ENCODE measurements at regions not wholly inside any gene's neighbourhood (a gene's known extent, or its start where the extent isn't known, plus 50 kb on each side); places are given as distances from the start of the nearest gene placed in this dataset.

DNA sequence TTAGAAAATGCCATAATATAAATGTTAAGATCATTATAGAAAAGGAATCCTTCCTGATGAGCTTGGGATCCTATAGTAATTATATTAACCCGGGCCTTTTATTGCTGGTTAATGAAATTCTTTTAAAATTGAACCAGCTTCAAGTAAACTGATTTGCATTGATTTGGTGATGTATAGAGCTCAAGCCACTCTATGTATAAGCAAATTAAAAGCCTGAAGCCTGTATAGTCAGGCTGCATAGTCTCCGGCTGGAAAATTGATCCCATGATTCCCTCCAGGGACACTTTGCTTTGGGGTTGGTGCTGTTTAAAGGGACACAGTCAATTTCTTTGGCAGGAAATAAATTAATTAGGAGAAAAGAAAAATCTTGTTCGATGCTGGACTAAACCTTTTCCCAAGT lies 199.1 kb downstream of the HERPUD2 start:
- TF ChIP-seq CTCF (conservative IDR thresholded peaks at IDR 0.05 in 1 of 2, IDR thresholded peaks at IDR 0.05 in 1 of 2; ENCODE audit: extremely low read depth in 1 of 2, insufficient read depth in 1 of 2, low read depth in 1 of 2, low read length in 2 of 2) (no peak), EZH2 (IDR thresholded peaks at IDR 0.05; ENCODE audit: borderline replicate concordance, low read length) (no peak)

Measured in mammary epithelial cell (primary cell).